Hepatocyte (in vitro differentiated cells): ENCODE measurements at regions not wholly inside any gene's neighbourhood (a gene's known extent, or its start where the extent isn't known, plus 50 kb on each side); places are given as distances from the start of the nearest gene placed in this dataset.

Experiments used
- DNase-seq: peaks from one replicate; pipeline ENCODE4 v3.0.0-alpha.2; 2016; ENCODE audit warnings: low spot score
- H2AFZ ChIP-seq: fragments of 200-600 bp; sonication (generic); 2 replicates; pipeline ENCODE4 v1.6.0; 2016; ENCODE audit warnings: antibody characterized with exemption, mild to moderate bottlenecking
- H3K27ac ChIP-seq: fragments of 200-600 bp; sonication (generic); 2 replicates; pipeline ENCODE4 v1.5.1; 2016; ENCODE audit warnings: mild to moderate bottlenecking
- H3K27me3 ChIP-seq: fragments of 200-600 bp; sonication (generic); 2 replicates; pipeline ENCODE4 v1.6.1; 2016
- H3K36me3 ChIP-seq: fragments of 200-600 bp; sonication (generic); replicated peaks from 2 replicates; pipeline ENCODE4 v1.5.1; 2016; ENCODE audit warnings: low read depth; ENCODE audit not compliant: insufficient read depth
- H3K4me1 ChIP-seq: fragments of 200-600 bp; sonication (generic); 2 replicates; pipeline ENCODE4 v1.5.1; 2016; ENCODE audit warnings: mild to moderate bottlenecking, moderate library complexity; ENCODE audit not compliant: insufficient read depth
- H3K4me2 ChIP-seq: fragments of 200-600 bp; sonication (generic); 2 replicates; pipeline ENCODE4 v1.6.0; 2016
- H3K4me3 ChIP-seq: fragments of 200-600 bp; sonication (generic); 2 replicates; pipeline ENCODE4 v1.5.1; 2016; ENCODE audit warnings: mild to moderate bottlenecking
- H3K79me2 ChIP-seq: fragments of 200-600 bp; sonication (generic); 2 replicates; pipeline ENCODE4 v1.6.0; 2017; ENCODE audit warnings: mild to moderate bottlenecking
- H3K9me2 ChIP-seq: fragments of 200-600 bp; sonication (generic); replicated peaks from 2 replicates; pipeline ENCODE4 v1.6.0; 2017; ENCODE audit warnings: mild to moderate bottlenecking; ENCODE audit not compliant: insufficient read depth
- H3K9me3 ChIP-seq: fragments of 200-600 bp; sonication (generic); 2 replicates; pipeline ENCODE4 v1.5.1; 2016; ENCODE audit warnings: low read depth, mild to moderate bottlenecking
- H4K20me1 ChIP-seq: fragments of 200-600 bp; sonication (generic); 2 replicates; pipeline ENCODE4 v1.6.0; 2016; ENCODE audit warnings: mild to moderate bottlenecking; ENCODE audit not compliant: insufficient read depth, poor library complexity, severe bottlenecking
- EZH2 ChIP-seq: fragments of 200-600 bp; sonication (generic); IDR thresholded peaks from 2 replicates; pipeline ENCODE4 v1.6.1; 2016; ENCODE audit warnings: antibody characterized with exemption, mild to moderate bottlenecking, borderline replicate concordance
- EZH2phosphoT487 ChIP-seq: fragments of 200-600 bp; sonication (generic); IDR thresholded peaks from one replicate; pipeline ENCODE4 v1.6.1; 2018; ENCODE audit warnings: antibody characterized with exemption, mild to moderate bottlenecking, low read depth, moderate library complexity; ENCODE audit not compliant: unreplicated experiment, severe bottlenecking
- WGBS: methylation state at CpG from one replicate; pipeline ENCODE4 v1.1.6; 2016; ENCODE audit warnings: low lambda C conversion rate; ENCODE audit errors: missing lambda C conversion rate; 5-methylcytosine and 5-hydroxymethylcytosine counted together
- TF ChIP-seq, protein P1 (sequence below): fragments of 200-600 bp; sonication (generic); IDR thresholded peaks from 2 replicates; pipeline ENCODE4 v1.5.1; 2016; ENCODE audit warnings: antibody characterized with exemption, mild to moderate bottlenecking; ENCODE audit not compliant: poor library complexity

GRCh38 chr20:60676011-60676410 lies 576.0 kb upstream of the CDH4 start:
- Histone ChIP-seq H3K4me2 (no peak overlapping the region), H3K4me1 (no peaks in the 10 kb centered on the region), H3K27me3 (no peaks in the 10 kb centered on the region), H3K9me2 (no peaks in the 10 kb centered on the region), H3K27ac (no peak overlapping the region), H2AFZ (no peak overlapping the region), H3K79me2 (no peaks in the 10 kb centered on the region), H3K4me3 (no peak overlapping the region), H3K36me3 (no peaks in the 10 kb centered on the region), H3K9me3 (no peaks in the 10 kb centered on the region), H4K20me1 (no peaks in the 10 kb centered on the region)
- DNase-seq = no peak
- TF ChIP-seq EZH2 (no peak), EZH2phosphoT487 (no peak)
- TF ChIP-seq, protein P1, sequence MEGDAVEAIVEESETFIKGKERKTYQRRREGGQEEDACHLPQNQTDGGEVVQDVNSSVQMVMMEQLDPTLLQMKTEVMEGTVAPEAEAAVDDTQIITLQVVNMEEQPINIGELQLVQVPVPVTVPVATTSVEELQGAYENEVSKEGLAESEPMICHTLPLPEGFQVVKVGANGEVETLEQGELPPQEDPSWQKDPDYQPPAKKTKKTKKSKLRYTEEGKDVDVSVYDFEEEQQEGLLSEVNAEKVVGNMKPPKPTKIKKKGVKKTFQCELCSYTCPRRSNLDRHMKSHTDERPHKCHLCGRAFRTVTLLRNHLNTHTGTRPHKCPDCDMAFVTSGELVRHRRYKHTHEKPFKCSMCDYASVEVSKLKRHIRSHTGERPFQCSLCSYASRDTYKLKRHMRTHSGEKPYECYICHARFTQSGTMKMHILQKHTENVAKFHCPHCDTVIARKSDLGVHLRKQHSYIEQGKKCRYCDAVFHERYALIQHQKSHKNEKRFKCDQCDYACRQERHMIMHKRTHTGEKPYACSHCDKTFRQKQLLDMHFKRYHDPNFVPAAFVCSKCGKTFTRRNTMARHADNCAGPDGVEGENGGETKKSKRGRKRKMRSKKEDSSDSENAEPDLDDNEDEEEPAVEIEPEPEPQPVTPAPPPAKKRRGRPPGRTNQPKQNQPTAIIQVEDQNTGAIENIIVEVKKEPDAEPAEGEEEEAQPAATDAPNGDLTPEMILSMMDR = no peak

DNA sequence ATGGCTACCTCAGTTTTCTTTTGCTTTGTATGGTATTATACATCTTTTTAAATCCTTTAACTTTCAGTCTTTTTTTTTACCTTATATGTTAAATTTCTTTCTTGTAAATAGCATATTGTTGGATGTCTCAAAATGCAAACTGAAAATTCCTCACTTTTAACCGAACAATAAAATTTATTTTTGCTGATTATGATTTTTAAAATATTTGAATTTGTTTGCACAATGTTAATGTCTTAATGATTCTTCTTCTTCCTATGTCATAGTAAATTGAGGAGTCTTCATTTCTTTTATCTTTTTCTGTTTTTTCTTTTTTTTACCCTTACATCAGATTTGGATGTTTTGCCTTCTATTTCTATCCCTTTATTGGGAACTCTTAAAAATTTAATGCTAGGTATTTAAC lies 574.2 kb upstream of the CDH4 start:
- Histone ChIP-seq H3K4me2 (no peak overlapping the region), H3K9me2 (no peaks in the 10 kb centered on the region), H4K20me1 (no peaks in the 10 kb centered on the region), H3K4me1 (no peaks in the 10 kb centered on the region), H3K27ac (no peak overlapping the region), H2AFZ (no peak overlapping the region), H3K79me2 (no peaks in the 10 kb centered on the region), H3K9me3 (no peaks in the 10 kb centered on the region), H3K27me3 (no peaks in the 10 kb centered on the region), H3K36me3 (no peaks in the 10 kb centered on the region), H3K4me3 (no peak overlapping the region)
- WGBS = 82% methylated on average over 1 of the region's 1 CpG
- no peak for DNase-seq
- TF ChIP-seq EZH2phosphoT487 = no peak
- TF ChIP-seq, protein P1 = no peak
- TF ChIP-seq EZH2 = no peak

- Histone ChIP-seq H3K27me3 (no peaks in the 10 kb centered on the region), H3K36me3 (no peaks in the 10 kb centered on the region), H3K27ac (no peak overlapping the region), H3K9me3 (no peaks in the 10 kb centered on the region), H2AFZ (no peak overlapping the region), H3K79me2 (no peaks in the 10 kb centered on the region), H3K4me1 (no peaks in the 10 kb centered on the region), H3K9me2 (no peaks in the 10 kb centered on the region), H3K4me3 (no peak overlapping the region), H4K20me1 (no peaks in the 10 kb centered on the region), H3K4me2 (no peak overlapping the region)
- WGBS = 79% methylated on average over 6 of the region's 6 CpGs
- TF ChIP-seq, protein P1 = no peak
- TF ChIP-seq EZH2phosphoT487 (no peak), EZH2 (no peak)
- DNase-seq = no peak
These were observed 571.5 kb upstream of the CDH4 start for GRCh38 chr20:60680554-60680953.

DNA sequence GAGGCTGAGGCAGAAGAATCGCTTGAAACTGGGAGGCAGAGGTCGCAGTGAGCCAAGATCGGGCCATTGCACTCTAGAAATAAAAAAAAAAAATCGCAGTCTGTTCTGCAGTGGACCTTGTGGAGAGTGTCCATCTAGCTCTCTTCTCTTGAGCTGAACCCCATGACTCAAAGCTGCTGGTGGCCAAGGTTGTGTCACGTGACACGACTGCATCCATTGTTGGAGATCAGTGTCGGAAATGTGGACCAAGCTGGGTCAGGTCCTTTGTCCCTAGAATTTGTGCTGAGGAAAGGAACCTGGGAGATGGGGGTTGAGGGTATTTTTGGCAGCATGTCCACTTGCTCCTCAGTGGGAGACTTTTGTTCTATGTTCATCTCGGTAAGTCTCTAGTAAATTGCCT lies 564.8 kb upstream of the CDH4 start:
- Histone ChIP-seq H3K9me3 (no peaks in the 10 kb centered on the region), H3K27me3 (no peaks in the 10 kb centered on the region), H2AFZ (no peak overlapping the region), H3K4me3 (no peak overlapping the region), H3K79me2 (no peaks in the 10 kb centered on the region), H4K20me1 (no peaks in the 10 kb centered on the region), H3K27ac (no peak overlapping the region), H3K36me3 (no peaks in the 10 kb centered on the region), H3K4me1 (no peaks in the 10 kb centered on the region), H3K9me2 (no peaks in the 10 kb centered on the region), H3K4me2 (no peak overlapping the region)
- no peak for DNase-seq
- WGBS = 84% methylated on average over 8 of the region's 8 CpGs
- no peak for TF ChIP-seq EZH2
- TF ChIP-seq EZH2phosphoT487 = no peak
- TF ChIP-seq, protein P1 = no peak
